Sigmoid colon (tissue), 6 donors: ENCODE measurements at regions not wholly inside any gene's neighbourhood (a gene's known extent, or its start where the extent isn't known, plus 50 kb on each side); places are given as distances from the start of the nearest gene placed in this dataset.
A peak's percentile ranks its signal among the peaks of the same experiment; 100 is the strongest.

Source experiments
- DNase-seq: peaks from one replicate; pipeline ENCODE4 v3.0.0-alpha.2; 2019
- H3K27ac ChIP-seq, 4 donors: fragments of 200-600 bp; sonication (generic); one replicate each; pipeline ENCODE4 v1.5.1; 2016 to 2019; ENCODE audit warnings: mild to moderate bottlenecking in 1 of 4
- H3K27me3 ChIP-seq, 3 donors: fragments of 200-600 bp; sonication (generic); one replicate each; pipeline ENCODE4 v1.5.1; 2019; ENCODE audit warnings: mild to moderate bottlenecking in 1 of 3
- H3K36me3 ChIP-seq, 4 donors: fragments of 200-600 bp; sonication (generic); one replicate each; pipeline ENCODE4 v1.5.1; 2016 to 2019
- H3K4me1 ChIP-seq, 4 donors: fragments of 200-600 bp; sonication (generic); one replicate each; pipeline ENCODE4 v1.5.1; 2017 to 2019
- H3K4me3 ChIP-seq, 4 donors: fragments of 200-600 bp; sonication (generic); one replicate each; pipeline ENCODE4 v1.5.1; 2017 to 2019; ENCODE audit warnings: mild to moderate bottlenecking in 2 of 4, moderate library complexity in 1 of 4
- H3K9me3 ChIP-seq, 4 donors: fragments of 200-600 bp in 3 of 4; sonication (generic) in 3 of 4; one replicate each; pipeline versions ENCODE4 v1.5.1 to v1.6.1; 2013 to 2019
- CTCF ChIP-seq, 4 experiments: fragments of 450-650 bp in 3 of 4; fragments of 200-600 bp in 1 of 4; IDR thresholded peaks; one replicate each; pipeline ENCODE4 v1.5.1; 2016 to 2019; ENCODE audit warnings: antibody characterized with exemption in 4 of 4, mild to moderate bottlenecking in 3 of 4, moderate library complexity in 2 of 4
- EP300 ChIP-seq, 4 donors: sonication (generic); formaldehyde crosslinking; IDR thresholded peaks; one replicate each; pipeline ENCODE4 v1.6.1; 2017; ENCODE audit warnings: antibody characterized with exemption in 4 of 4
- POLR2A ChIP-seq, 2 donors: fragments of 450-650 bp; IDR thresholded peaks; one replicate each; pipeline ENCODE4 v1.6.1; 2016; ENCODE audit warnings: antibody characterized with exemption in 2 of 2, mild to moderate bottlenecking in 2 of 2, moderate library complexity in 2 of 2
- POLR2AphosphoS5 ChIP-seq, 4 donors: sonication (generic); formaldehyde crosslinking; IDR thresholded peaks; one replicate each; pipeline ENCODE4 v1.6.1; 2017; ENCODE audit warnings: antibody characterized with exemption in 4 of 4
- WGBS, 2 donors: extraction: QIAGEN DNeasy Blood & Tissue Kit; methylation state at CpG; one replicate each; pipeline ENCODE4 v1.1.7; 2013; 5-methylcytosine and 5-hydroxymethylcytosine counted together
- intact Hi-C: fragments of 100-400 bp; cut with DNase I; formaldehyde crosslinking; loops from one replicate; pipeline ENCODE4 v1.15.1; 2023
- donor health status: healthy with polysubstance abuse.
- donor health status: healthy.

DNA sequence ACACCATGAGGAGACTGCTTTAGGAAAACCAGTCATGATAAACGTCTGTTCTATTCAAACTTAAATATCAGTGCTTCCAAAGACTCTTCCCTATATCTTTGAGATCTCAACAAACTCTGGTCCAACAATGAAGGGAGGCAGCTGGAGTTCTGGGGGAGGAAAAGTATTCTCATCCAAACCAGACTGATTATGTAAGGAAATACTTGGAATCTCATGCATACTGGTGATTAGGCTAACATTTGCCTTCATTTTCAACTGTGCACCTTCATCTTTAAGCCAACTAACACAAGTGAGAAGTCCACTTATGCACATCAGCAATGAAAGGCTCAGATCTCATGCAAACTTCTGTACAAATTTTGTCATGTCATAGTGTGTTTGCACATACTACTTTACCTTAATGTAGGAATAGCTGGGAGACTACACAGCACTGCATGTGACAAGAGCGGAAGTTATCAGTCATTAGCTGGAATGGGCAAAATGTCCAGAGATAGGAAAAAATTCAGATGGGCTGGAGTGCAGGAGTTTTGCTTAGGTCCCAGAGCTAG lies 67.5 kb upstream of the STK17B start:
- Histone ChIP-seq H3K27ac (peak overlapping the region in 2 of 4 donors; percentile 52 to 65), H3K9me3 (no peaks in the 10 kb centered on the region), H3K27me3 (no peaks in the 10 kb centered on the region), H3K36me3 (no peaks in the 10 kb centered on the region), H3K4me3 (no peak overlapping the region), H3K4me1 (no peaks in the 10 kb centered on the region)
- TF ChIP-seq EP300 (IDR thresholded peaks at IDR 0.05) (no peak), CTCF (IDR thresholded peaks at IDR 0.05) (no peak), POLR2AphosphoS5 (IDR thresholded peaks at IDR 0.05) (no peak), POLR2A (IDR thresholded peaks at IDR 0.05) (no peak)
- DNase-seq = no peak
- WGBS, 2 donors = 86 to 87% methylated on average over 2 of the region's 2 CpGs
- intact Hi-C loops = no loop called here

DNA sequence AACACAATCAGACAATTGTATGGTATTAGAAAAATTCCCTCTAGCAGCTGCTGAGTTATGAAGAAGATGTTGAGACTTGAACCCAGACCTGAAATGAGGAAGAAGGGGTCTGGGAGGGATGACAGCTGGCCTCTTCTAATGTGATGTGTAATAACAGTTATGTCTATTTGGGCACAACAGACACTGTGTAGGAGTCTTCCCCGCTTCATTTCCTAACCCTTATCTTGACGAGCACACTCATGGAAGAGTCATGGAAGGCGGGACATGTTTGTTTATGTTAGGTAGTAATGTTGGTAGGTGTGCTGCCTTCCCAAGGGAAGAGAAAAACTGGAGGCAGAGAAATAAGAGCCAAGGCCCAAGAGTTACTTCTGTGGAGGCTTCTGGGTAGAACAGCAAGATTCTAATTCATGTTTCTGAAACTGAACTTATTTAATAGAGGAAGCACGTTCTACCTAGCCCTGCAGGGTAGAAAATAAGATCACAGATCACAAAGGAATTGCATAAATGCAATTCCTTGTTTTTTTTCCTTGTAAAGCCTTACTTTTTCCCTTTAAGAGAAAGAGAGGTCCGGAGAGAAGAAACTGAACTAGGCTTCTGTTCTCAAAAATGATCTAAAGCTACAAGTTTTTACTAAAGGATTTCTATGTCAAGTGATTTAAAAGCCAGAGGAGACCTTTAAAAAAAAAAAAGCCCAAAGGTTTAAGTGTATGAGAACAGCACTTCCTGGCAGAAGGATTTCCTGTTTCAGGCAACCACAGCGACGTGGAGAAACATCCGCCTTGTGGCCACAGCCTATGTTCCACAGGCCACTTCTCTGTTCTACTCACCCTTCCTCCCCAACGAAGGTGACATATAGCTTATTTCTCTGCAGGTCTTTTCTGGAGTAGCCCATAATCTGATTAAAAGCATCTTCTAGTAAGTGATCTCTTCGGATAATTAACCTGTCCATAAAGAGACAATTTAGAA lies 68.5 kb upstream of the STK17B start:
- WGBS, 2 donors = 36 to 48% methylated on average over 10 of the region's 10 CpGs
- no peaks in the 10 kb centered on the region for H3K36me3 ChIP-seq
- no peak overlapping the region for H3K4me3 ChIP-seq
- no peaks in the 10 kb centered on the region for H3K4me1 ChIP-seq
- no peaks in the 10 kb centered on the region for H3K27me3 ChIP-seq
- intact Hi-C loops = no loop called here
- no peaks in the 10 kb centered on the region for H3K9me3 ChIP-seq
- TF ChIP-seq EP300 (IDR thresholded peaks at IDR 0.05) = no peak
- TF ChIP-seq POLR2AphosphoS5 (IDR thresholded peaks at IDR 0.05) = peak in 2 of 4 donors; percentile 30 to 44
- peak overlapping the region; percentile 17 to 65 (median 48) for H3K27ac ChIP-seq
- peak; percentile 73 for DNase-seq

GRCh38 chr2:196241175-196241574 lies 69.8 kb upstream of the STK17B start:
- no peak for TF ChIP-seq POLR2A (IDR thresholded peaks at IDR 0.05)
- TF ChIP-seq CTCF (IDR thresholded peaks at IDR 0.05) = no peak
- no peak for TF ChIP-seq EP300 (IDR thresholded peaks at IDR 0.05)
- TF ChIP-seq POLR2AphosphoS5 (IDR thresholded peaks at IDR 0.05) = no peak
- H3K27ac ChIP-seq = peak overlapping the region in 1 of 4 donors; percentile 5

DNA sequence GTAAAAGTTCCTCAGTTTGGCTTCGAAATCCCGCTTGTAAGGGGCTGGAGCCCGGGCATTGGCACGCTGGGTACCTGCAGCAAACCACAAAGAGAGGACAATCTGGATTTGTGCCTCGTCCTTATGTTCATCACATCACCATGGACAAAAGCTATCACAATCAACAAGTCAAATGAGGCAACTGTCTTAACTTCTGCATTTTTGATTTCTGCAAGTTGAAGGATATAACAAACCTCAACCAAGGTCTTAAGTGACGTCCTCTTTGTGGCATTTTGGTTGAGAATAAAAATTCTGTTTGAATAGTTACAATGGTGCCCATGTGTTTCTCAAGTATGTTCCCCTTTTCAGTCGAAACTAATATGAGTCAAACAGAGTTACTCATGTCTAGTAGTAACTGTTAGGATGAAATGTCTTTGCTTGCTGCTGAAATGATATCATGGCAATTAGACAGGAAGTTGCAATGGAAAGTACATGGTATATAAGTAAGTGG lies 70.8 kb upstream of the STK17B start:
- Histone ChIP-seq H3K4me3 (no peak overlapping the region), H3K9me3 (no peaks in the 10 kb centered on the region), H3K36me3 (no peaks in the 10 kb centered on the region), H3K27ac (peak overlapping the region in 1 of 4 donors; percentile 8), H3K4me1 (no peaks in the 10 kb centered on the region), H3K27me3 (no peaks in the 10 kb centered on the region)
- 53 to 80% methylated on average over 7 of the region's 7 CpGs for WGBS, 2 donors
- TF ChIP-seq POLR2A (IDR thresholded peaks at IDR 0.05) (no peak), EP300 (IDR thresholded peaks at IDR 0.05) (peak in 1 of 4 donors; percentile 24), POLR2AphosphoS5 (IDR thresholded peaks at IDR 0.05) (no peak), CTCF (IDR thresholded peaks at IDR 0.05) (no peak)
- intact Hi-C loops = no loop called here
- DNase-seq = no peak

More at GRCh38 chr2:196241175-196241574, 69.8 kb upstream of the STK17B start:
- Histone ChIP-seq H3K36me3 (no peaks in the 10 kb centered on the region), H3K27me3 (no peaks in the 10 kb centered on the region), H3K4me1 (no peaks in the 10 kb centered on the region), H3K4me3 (no peak overlapping the region), H3K9me3 (no peaks in the 10 kb centered on the region)
- intact Hi-C loops = no loop called here
- DNase-seq = no peak
- 74 to 85% methylated on average over 3 of the region's 3 CpGs for WGBS, 2 donors

GRCh38 chr2:196244516-196244915 lies 73.1 kb upstream of the STK17B start:
- Histone ChIP-seq H3K9me3 (no peaks in the 10 kb centered on the region), H3K36me3 (no peaks in the 10 kb centered on the region), H3K4me3 (no peak overlapping the region), H3K27me3 (no peaks in the 10 kb centered on the region), H3K27ac (no peak overlapping the region), H3K4me1 (peaks cover 0 to 5% (median 2%) of the 10 kb centered on the region in 4 donors)
- no peak for DNase-seq
- 96 to 100% methylated on average over 2 of the region's 2 CpGs for WGBS, 2 donors
- intact Hi-C loops = no loop called here
- TF ChIP-seq POLR2AphosphoS5 (IDR thresholded peaks at IDR 0.05) = no peak
- no peak for TF ChIP-seq EP300 (IDR thresholded peaks at IDR 0.05)
- no peak for TF ChIP-seq CTCF (IDR thresholded peaks at IDR 0.05)
- TF ChIP-seq POLR2A (IDR thresholded peaks at IDR 0.05) = no peak
